Fibroblast of pulmonary artery (primary cell): ENCODE measurements at regions not wholly inside any gene's neighbourhood (a gene's known extent, or its start where the extent isn't known, plus 50 kb on each side); places are given as distances from the start of the nearest gene placed in this dataset.

Experiments used
- DNase-seq: peaks from one replicate; pipeline ENCODE4 v3.0.0-alpha.2; 2010; ENCODE audit warnings: low read depth
- H3K4me3 ChIP-seq: replicated peaks from 2 replicates; pipeline ENCODE4 v1.5.1; 2011; ENCODE audit warnings: low read depth, mild to moderate bottlenecking, control low read depth, low read length, moderate library complexity
- CTCF ChIP-seq: IDR thresholded peaks from 2 replicates; pipeline ENCODE4 v1.5.1; 2011; ENCODE audit warnings: mild to moderate bottlenecking, control low read depth, low read length, inconsistent platforms; ENCODE audit errors: missing control alignments

GRCh38 chr16:62869837-62870236 is 833.6 kb upstream of the CDH8 start:
- DNase-seq: no peak
- no peak for TF ChIP-seq CTCF
- H3K4me3 ChIP-seq: no peak overlapping the region

DNA sequence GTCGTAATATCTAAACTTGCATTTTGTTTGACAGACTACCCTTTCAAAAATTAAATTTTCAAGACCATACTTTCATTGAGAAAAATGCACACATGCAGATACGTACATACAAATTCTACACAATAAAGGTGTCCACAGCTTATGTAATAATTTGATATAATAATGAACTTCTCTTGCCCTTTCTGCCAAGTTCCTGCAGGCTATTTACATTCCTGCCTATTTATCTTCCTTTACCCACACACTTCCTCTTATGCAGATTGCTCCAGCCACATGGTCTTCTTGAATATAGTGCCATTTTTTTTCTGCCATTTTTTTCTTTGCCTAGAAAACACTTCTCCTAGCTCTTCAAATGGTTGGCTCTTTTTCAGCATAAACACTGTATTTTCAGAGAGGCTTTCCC is 826.9 kb upstream of the CDH8 start:
- TF ChIP-seq CTCF: no peak
- no peak for DNase-seq
- no peak overlapping the region for H3K4me3 ChIP-seq

- H3K4me3 ChIP-seq: no peak overlapping the region
- no peak for DNase-seq
- TF ChIP-seq CTCF: no peak
Measured at GRCh38 chr16:62853887-62854286, 817.6 kb upstream of the CDH8 start.

DNA sequence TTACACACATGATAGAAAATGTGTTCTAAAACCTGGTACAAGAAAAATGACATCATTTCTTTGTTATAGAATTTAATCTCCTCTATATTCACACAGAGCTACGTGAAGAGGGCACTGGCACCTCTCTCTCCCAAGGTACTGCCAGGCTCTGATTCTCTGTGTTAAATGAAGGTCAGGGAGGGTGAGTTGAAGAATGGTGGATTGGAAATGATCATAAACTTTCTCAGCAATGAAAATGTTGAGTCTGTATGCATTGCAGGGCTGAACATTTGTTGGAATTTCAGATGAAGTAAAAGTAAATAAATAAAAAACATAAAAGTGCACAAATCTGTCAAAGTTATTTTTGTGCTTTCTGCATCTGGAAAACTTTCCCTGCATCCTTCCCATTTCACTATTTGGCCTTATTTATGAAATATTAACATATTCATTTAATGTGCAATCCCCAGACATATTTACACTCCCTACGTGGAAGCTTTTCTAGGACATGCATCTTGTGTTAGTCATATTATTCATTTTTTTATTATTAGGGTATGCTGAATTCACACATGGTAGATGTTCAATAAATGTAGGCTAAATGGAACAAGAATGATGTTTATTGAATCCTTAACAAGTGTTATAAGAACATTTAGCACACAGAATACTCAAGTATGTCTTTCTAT is 810.3 kb upstream of the CDH8 start:
- no peak for DNase-seq
- no peak for TF ChIP-seq CTCF
- no peak overlapping the region for H3K4me3 ChIP-seq

- no peak overlapping the region for H3K4me3 ChIP-seq
- no peak for TF ChIP-seq CTCF
- no peak for DNase-seq
Measured at GRCh38 chr16:62832214-62832613, 796.0 kb upstream of the CDH8 start.

DNA sequence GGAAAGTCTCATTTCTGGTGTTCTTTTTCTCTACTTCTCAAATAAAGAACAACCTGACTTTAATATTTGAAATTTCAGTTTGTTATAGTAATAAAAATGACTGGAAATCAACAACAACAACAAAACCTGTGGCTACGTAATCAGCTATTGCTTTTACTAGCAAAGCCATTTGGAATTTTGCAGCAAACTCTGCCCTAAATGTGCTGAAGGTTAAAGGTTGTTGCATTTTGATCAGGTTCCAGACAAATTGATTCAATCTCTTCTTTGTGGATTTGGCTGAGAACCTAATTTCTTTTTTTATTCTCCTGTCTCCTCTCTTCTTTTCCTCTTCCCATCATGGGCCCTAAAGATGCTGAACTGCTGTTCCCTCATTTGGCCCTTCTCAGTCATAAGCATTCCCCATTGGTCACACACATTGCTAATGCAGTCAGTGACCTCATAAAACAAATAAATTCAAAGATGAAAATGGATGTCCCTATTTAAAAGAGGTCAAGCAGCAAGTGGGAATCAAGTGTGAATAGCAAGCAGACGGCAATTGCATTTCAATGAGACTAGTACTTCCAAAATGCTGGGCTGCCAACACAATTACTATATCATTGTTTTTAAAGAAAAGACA is 795.1 kb upstream of the CDH8 start:
- no peak for TF ChIP-seq CTCF
- H3K4me3 ChIP-seq: no peak overlapping the region
- no peak for DNase-seq

DNA sequence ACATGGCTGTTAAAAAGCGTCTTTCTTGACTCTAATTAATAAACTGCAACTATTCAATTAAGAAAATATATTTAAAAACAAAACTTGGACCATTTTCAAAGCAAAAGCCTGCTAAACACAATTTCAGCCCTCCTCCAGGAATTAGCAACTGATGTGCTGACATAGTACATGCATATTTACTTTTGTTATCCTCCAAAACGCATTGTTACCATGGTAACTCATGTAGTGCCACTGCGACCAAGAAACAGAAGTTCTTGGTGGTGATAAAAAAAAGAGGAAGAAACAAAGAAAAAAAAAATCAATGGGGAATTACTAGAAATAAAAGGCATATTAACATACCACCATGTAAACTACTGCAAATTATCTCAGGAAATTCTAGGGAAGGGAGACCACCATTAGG is 793.4 kb upstream of the CDH8 start:
- no peak overlapping the region for H3K4me3 ChIP-seq
- DNase-seq: no peak
- TF ChIP-seq CTCF: no peak
